Activated CD8-positive, alpha-beta T cell treated with anti-CD3 and anti-CD28 coated beads, Interleukin-2, amount 10 ng/mL, durations not matched to agents 7 days and 5 days (primary cell): ENCODE measurements at regions not wholly inside any gene's neighbourhood (a gene's known extent, or its start where the extent isn't known, plus 50 kb on each side); places are given as distances from the start of the nearest gene placed in this dataset.

ENCODE experiments used
- ATAC-seq: fragments of 150-1000 bp; cut with Tn5 transposase; one replicate; pipeline ENCODE4 v1.10.0; 2021; ENCODE audit warnings: moderate library complexity
- CTCF ChIA-PET: fragments of 350-600 bp; sonication (Branson Sonifier 250); formaldehyde crosslinking; loops from one replicate; lab custom pipeline; 2021; ENCODE audit warnings: antibody characterized with exemption; lab: Charles Lee
- POLR2A ChIA-PET: fragments of 350-600 bp; sonication (Branson Sonifier 250); formaldehyde crosslinking; loops from one replicate; lab custom pipeline; 2021; ENCODE audit warnings: antibody characterized with exemption; lab: Charles Lee
- DNase-seq: peaks from one replicate; pipeline ENCODE4 v3.0.0-alpha.2; 2020
- H3K27ac Mint-ChIP-seq: one replicate; pipeline ENCODE4 v1.8.0; 2021; ENCODE audit warnings: mild to moderate bottlenecking, mixed read lengths
- H3K27me3 Mint-ChIP-seq: one replicate; pipeline ENCODE4 v1.8.0; 2021; ENCODE audit warnings: low read depth, mixed read lengths
- H3K36me3 Mint-ChIP-seq: one replicate; pipeline ENCODE4 v1.8.0; 2021; ENCODE audit warnings: low read depth, mixed read lengths
- H3K4me1 Mint-ChIP-seq: one replicate; pipeline ENCODE4 v1.8.0; 2021; ENCODE audit warnings: low read depth, mixed read lengths
- H3K4me3 Mint-ChIP-seq: one replicate; pipeline ENCODE4 v1.8.0; 2021; ENCODE audit warnings: mild to moderate bottlenecking, mixed read lengths
- H3K9me3 Mint-ChIP-seq: one replicate; pipeline ENCODE4 v1.8.0; 2022; ENCODE audit warnings: mixed read lengths; ENCODE audit not compliant: insufficient read depth

GRCh38 chr7:108627476-108628051, 57.9 kb downstream of the DNAJB9 start:
- Mint-ChIP-seq H3K4me3 (no peak overlapping the region), H3K27ac (no peak overlapping the region), H3K27me3 (peaks cover 6% of the 10 kb centered on the region), H3K36me3 (no peaks in the 10 kb centered on the region), H3K9me3 (no peaks in the 10 kb centered on the region), H3K4me1 (no peaks in the 10 kb centered on the region)
- no peak for DNase-seq
- ChIA-PET CTCF (no interaction called here), POLR2A (no interaction called here)
- no peak for ATAC-seq

DNA sequence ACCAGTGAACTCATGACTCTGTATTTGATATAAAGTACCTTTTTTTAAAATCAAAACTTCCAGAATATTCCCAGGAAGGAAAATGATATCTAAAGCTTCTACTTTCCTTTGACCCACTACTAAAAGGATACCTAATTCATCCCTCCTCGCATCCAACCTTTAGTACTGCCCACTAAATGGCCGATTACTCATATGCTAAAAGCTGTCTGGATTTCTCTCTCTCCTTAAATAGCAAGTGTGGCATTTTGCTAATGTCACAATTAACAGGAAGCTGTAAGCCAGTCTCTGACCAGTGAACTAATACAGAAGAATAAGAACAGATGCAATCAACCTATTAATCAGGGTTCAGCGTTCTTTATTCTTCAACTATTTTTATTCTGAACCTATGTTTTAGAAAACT, 59.0 kb downstream of the DNAJB9 start:
- no peaks in the 10 kb centered on the region for H3K9me3 Mint-ChIP-seq
- ATAC-seq (no peak), DNase-seq (no peak)
- ChIA-PET CTCF (no interaction called here), POLR2A (no interaction called here)
- no peaks in the 10 kb centered on the region for H3K36me3 Mint-ChIP-seq
- no peaks in the 10 kb centered on the region for H3K4me1 Mint-ChIP-seq
- H3K27ac Mint-ChIP-seq, result no peak overlapping the region
- no peak overlapping the region for H3K4me3 Mint-ChIP-seq
- H3K27me3 Mint-ChIP-seq, result peaks cover 6% of the 10 kb centered on the region

- Mint-ChIP-seq H3K9me3 (no peaks in the 10 kb centered on the region), H3K27me3 (peaks cover 6% of the 10 kb centered on the region), H3K27ac (no peak overlapping the region), H3K36me3 (no peaks in the 10 kb centered on the region), H3K4me1 (no peaks in the 10 kb centered on the region), H3K4me3 (no peak overlapping the region)
- ATAC-seq (no peak), DNase-seq (no peak)
- CTCF ChIA-PET, result no interaction called here
- POLR2A ChIA-PET, result no interaction called here
Observed at GRCh38 chr7:108629651-108630400, 60.2 kb downstream of the DNAJB9 start.

DNA sequence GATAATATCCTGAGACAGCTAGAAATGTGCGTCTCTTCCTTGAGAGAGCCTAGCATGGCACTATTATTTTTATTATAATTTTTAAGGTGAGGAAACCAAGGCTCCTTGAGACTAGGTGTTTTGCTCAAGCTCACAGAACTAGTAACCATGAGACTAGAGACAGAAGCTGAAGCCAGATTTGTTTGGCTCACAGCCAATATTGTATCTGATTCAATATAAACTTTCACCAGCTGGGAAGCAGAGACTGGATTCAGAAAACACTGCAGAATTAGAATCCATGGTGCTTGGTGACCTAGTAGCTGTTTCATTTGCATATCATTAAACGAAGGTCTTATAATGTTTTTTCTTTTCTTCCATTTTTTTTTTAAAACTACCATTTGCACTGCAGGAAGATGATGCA, 64.4 kb downstream of the DNAJB9 start:
- no peak overlapping the region for H3K4me3 Mint-ChIP-seq
- POLR2A ChIA-PET, result no interaction called here
- no peak for DNase-seq
- no peak overlapping the region for H3K27ac Mint-ChIP-seq
- peaks cover 9% of the 10 kb centered on the region for H3K27me3 Mint-ChIP-seq
- H3K4me1 Mint-ChIP-seq, result no peaks in the 10 kb centered on the region
- no peaks in the 10 kb centered on the region for H3K36me3 Mint-ChIP-seq
- H3K9me3 Mint-ChIP-seq, result no peaks in the 10 kb centered on the region
- no peak for ATAC-seq
- CTCF ChIA-PET, result no interaction called here

- no peak for DNase-seq
- H3K4me1 Mint-ChIP-seq, result no peaks in the 10 kb centered on the region
- H3K27ac Mint-ChIP-seq, result no peak overlapping the region
- no peaks in the 10 kb centered on the region for H3K9me3 Mint-ChIP-seq
- no peak for ATAC-seq
- H3K27me3 Mint-ChIP-seq, result peaks cover 9% of the 10 kb centered on the region
- H3K4me3 Mint-ChIP-seq, result no peak overlapping the region
- no peaks in the 10 kb centered on the region for H3K36me3 Mint-ChIP-seq
- CTCF ChIA-PET, result no interaction called here
- POLR2A ChIA-PET, result no interaction called here
Observed at GRCh38 chr7:108634535-108634934, 64.9 kb downstream of the DNAJB9 start.

- peaks cover 5% of the 10 kb centered on the region for H3K27me3 Mint-ChIP-seq
- ChIA-PET POLR2A (no interaction called here), CTCF (no interaction called here)
- no peaks in the 10 kb centered on the region for H3K4me1 Mint-ChIP-seq
- ATAC-seq (no peak), DNase-seq (no peak)
- H3K9me3 Mint-ChIP-seq, result no peaks in the 10 kb centered on the region
- no peak overlapping the region for H3K27ac Mint-ChIP-seq
- H3K4me3 Mint-ChIP-seq, result no peak overlapping the region
- H3K36me3 Mint-ChIP-seq, result no peaks in the 10 kb centered on the region
Observed at GRCh38 chr7:108637049-108637621, 67.5 kb downstream of the DNAJB9 start.

GRCh38 chr7:108642126-108642525, 72.5 kb downstream of the DNAJB9 start:
- Mint-ChIP-seq H3K9me3 (no peaks in the 10 kb centered on the region), H3K36me3 (no peaks in the 10 kb centered on the region), H3K27me3 (peaks cover 5% of the 10 kb centered on the region), H3K4me1 (no peaks in the 10 kb centered on the region), H3K4me3 (no peak overlapping the region), H3K27ac (no peak overlapping the region)
- DNase-seq, result no peak
- ATAC-seq, result no peak
- CTCF ChIA-PET, result no interaction called here
- POLR2A ChIA-PET, result no interaction called here

DNA sequence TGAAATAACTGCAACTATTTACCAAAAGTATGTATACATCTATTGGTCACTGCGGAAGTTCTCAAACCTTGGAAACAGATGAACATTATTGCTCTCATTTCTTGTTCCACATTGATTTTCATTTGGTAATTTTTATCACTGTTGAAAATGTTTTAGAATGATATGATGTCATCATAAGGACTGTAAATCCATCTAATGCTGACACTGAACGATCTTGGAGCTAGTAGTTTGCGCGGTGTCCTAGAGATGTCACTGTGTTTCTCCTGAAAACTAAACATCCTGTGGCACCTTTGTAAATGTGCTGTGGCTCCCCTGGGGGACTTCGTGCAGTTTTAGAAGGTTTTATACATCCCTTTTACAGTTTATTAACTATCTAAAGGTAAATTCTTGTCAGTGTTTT, 73.5 kb downstream of the DNAJB9 start:
- no peaks in the 10 kb centered on the region for H3K9me3 Mint-ChIP-seq
- DNase-seq (no peak), ATAC-seq (no peak)
- H3K36me3 Mint-ChIP-seq, result no peaks in the 10 kb centered on the region
- no peak overlapping the region for H3K27ac Mint-ChIP-seq
- ChIA-PET POLR2A (no interaction called here), CTCF (no interaction called here)
- H3K4me3 Mint-ChIP-seq, result no peak overlapping the region
- peaks cover 2% of the 10 kb centered on the region for H3K27me3 Mint-ChIP-seq
- H3K4me1 Mint-ChIP-seq, result no peaks in the 10 kb centered on the region

GRCh38 chr7:108648989-108649388, 79.3 kb downstream of the DNAJB9 start:
- Mint-ChIP-seq H3K27me3 (no peaks in the 10 kb centered on the region), H3K4me3 (no peak overlapping the region), H3K4me1 (no peaks in the 10 kb centered on the region), H3K9me3 (no peaks in the 10 kb centered on the region), H3K36me3 (no peaks in the 10 kb centered on the region), H3K27ac (no peak overlapping the region)
- DNase-seq, result no peak
- POLR2A ChIA-PET, result no interaction called here
- ATAC-seq, result no peak
- CTCF ChIA-PET, result no interaction called here

DNA sequence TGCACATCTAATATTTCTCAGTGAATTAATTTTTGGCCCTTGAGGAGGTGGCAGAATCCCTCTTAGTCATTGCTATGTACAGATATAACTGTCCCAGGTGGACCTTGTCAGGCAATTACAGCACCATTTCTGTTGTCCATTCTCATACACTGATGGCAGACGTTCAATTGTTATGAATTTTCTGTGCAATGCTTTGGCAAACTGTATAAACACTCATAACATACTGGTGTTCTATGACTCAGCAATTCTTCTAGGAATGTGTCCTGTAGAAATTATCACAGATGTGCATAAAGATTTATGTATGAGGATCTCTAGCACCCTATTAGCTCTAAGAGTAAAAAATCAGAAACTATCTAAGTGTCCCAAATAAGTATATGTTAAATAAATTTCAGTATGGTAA, 80.8 kb downstream of the DNAJB9 start:
- Mint-ChIP-seq H3K36me3 (no peaks in the 10 kb centered on the region), H3K4me1 (no peaks in the 10 kb centered on the region), H3K27me3 (no peaks in the 10 kb centered on the region), H3K9me3 (no peaks in the 10 kb centered on the region), H3K27ac (no peak overlapping the region), H3K4me3 (no peak overlapping the region)
- ChIA-PET CTCF (no interaction called here), POLR2A (no interaction called here)
- ATAC-seq (no peak), DNase-seq (no peak)

DNA sequence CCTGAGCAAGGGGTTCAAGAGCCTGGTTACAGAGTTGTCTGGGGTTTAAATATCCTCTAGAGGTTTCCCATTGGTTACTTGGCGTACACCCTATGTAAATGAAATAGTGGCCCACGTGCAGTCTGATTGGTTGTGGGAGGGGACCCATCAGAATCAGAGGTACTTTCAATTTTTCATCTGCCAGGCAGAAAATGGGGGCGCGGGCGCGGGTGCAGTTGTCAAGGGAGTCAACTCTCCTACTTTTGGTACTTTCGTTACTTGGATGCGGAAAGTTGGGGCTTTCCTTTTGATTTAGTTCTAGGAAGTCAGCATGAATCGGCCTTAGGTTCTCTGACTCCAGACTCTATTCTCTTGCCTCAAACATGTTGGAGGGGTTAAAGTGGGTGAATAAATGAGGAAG, 83.2 kb downstream of the DNAJB9 start:
- Mint-ChIP-seq H3K27ac (no peak overlapping the region), H3K4me3 (no peak overlapping the region)
- ATAC-seq, result no peak

DNA sequence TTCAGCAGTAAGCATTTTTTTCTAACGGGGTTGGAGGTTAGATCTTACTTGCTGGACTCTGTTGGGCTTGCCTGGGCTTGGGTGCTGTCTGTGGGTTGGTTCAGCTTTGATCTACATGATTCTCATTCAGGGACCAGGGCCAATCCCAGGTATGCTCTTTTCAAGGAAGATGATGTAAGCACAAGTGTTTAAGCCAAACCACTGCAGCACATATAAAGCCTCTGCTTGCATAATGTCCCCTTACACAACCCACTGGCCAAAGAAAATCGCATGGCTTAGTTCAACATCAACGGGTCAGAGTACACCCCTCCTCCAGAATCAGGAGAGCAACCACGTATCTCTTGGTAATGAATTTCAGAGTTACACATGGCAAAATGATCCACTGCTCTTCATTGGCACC, 83.9 kb downstream of the DNAJB9 start:
- Mint-ChIP-seq H3K27ac (no peak overlapping the region), H3K4me3 (no peak overlapping the region), H3K4me1 (no peaks in the 10 kb centered on the region), H3K27me3 (no peaks in the 10 kb centered on the region), H3K9me3 (no peaks in the 10 kb centered on the region), H3K36me3 (no peaks in the 10 kb centered on the region)
- no peak for ATAC-seq
- no peak for DNase-seq
- POLR2A ChIA-PET, result no interaction called here
- CTCF ChIA-PET, result no interaction called here

More for the DNA sequence above, 83.2 kb downstream of the DNAJB9 start:
- DNase-seq, result no peak
- ChIA-PET CTCF (no interaction called here), POLR2A (no interaction called here)
- Mint-ChIP-seq H3K4me1 (no peaks in the 10 kb centered on the region), H3K27me3 (no peaks in the 10 kb centered on the region), H3K9me3 (no peaks in the 10 kb centered on the region), H3K36me3 (no peaks in the 10 kb centered on the region)
